HG02763 (cell line): ENCODE measurements at regions not wholly inside any gene's neighbourhood (a gene's known extent, or its start where the extent isn't known, plus 50 kb on each side); places are given as distances from the start of the nearest gene placed in this dataset.

Experiments
- ATAC-seq: cut with Tn5 transposase; IDR thresholded peaks from one replicate; pipeline ENCODE4 v1.9.1; 2021; ENCODE audit warnings: mild to moderate bottlenecking, moderate library complexity; ENCODE audit not compliant: unreplicated experiment

GRCh38 chr13:103405297-103405696, 339.1 kb upstream of the SLC10A2 start:
- no peak for ATAC-seq

- no peak for ATAC-seq
Observed at GRCh38 chr13:103403814-103404213, 337.6 kb upstream of the SLC10A2 start.

- ATAC-seq: no peak
Observed at GRCh38 chr13:103403148-103403740, 337.0 kb upstream of the SLC10A2 start.

GRCh38 chr13:103395139-103395538, 328.9 kb upstream of the SLC10A2 start:
- no peak for ATAC-seq

GRCh38 chr13:103394618-103395017, 328.4 kb upstream of the SLC10A2 start:
- no peak for ATAC-seq

GRCh38 chr13:103391936-103392335, 325.7 kb upstream of the SLC10A2 start:
- no peak for ATAC-seq

GRCh38 chr13:103388839-103389238, 322.6 kb upstream of the SLC10A2 start:
- no peak for ATAC-seq

GRCh38 chr13:103386341-103386740, 320.1 kb upstream of the SLC10A2 start:
- ATAC-seq: no peak

- ATAC-seq: no peak
Observed at GRCh38 chr13:103373916-103374315, 307.7 kb upstream of the SLC10A2 start.

- ATAC-seq: no peak
Observed at GRCh38 chr13:103371271-103371670, 305.1 kb upstream of the SLC10A2 start.

GRCh38 chr13:103370790-103371189, 304.6 kb upstream of the SLC10A2 start:
- ATAC-seq: no peak

GRCh38 chr13:103358255-103358932, 292.2 kb upstream of the SLC10A2 start:
- no peak for ATAC-seq

GRCh38 chr13:103356226-103356864, 290.1 kb upstream of the SLC10A2 start:
- ATAC-seq: no peak

- no peak for ATAC-seq
Observed at GRCh38 chr13:103354171-103354570, 288.0 kb upstream of the SLC10A2 start.

- ATAC-seq: no peak
Observed at GRCh38 chr13:103351035-103351828, 285.0 kb upstream of the SLC10A2 start.

- no peak for ATAC-seq
Observed at GRCh38 chr13:103350147-103350546, 283.9 kb upstream of the SLC10A2 start.

- no peak for ATAC-seq
Observed at GRCh38 chr13:103349211-103349980, 283.2 kb upstream of the SLC10A2 start.

GRCh38 chr13:103335241-103335640, 269.0 kb upstream of the SLC10A2 start:
- no peak for ATAC-seq

GRCh38 chr13:103331924-103332323, 265.7 kb upstream of the SLC10A2 start:
- ATAC-seq: no peak

GRCh38 chr13:103328899-103329298, 262.7 kb upstream of the SLC10A2 start:
- no peak for ATAC-seq

GRCh38 chr13:103326326-103326725, 260.1 kb upstream of the SLC10A2 start:
- ATAC-seq: no peak
